Esophagus muscularis mucosa (tissue), 3 donors: ENCODE measurements at regions not wholly inside any gene's neighbourhood (a gene's known extent, or its start where the extent isn't known, plus 50 kb on each side); places are given as distances from the start of the nearest gene placed in this dataset.

Source experiments
- CTCF ChIP-seq, 3 experiments: fragments of 200-600 bp in 2 of 3; fragments of 450-650 bp in 1 of 3; sonication (generic) in 2 of 3; IDR thresholded peaks; one replicate each; pipeline ENCODE4 v1.5.1; 2017 to 2019; ENCODE audit warnings: antibody characterized with exemption in 3 of 3, mild to moderate bottlenecking in 2 of 3, moderate library complexity in 1 of 3
- POLR2A ChIP-seq: fragments of 450-650 bp; IDR thresholded peaks from one replicate; pipeline ENCODE4 v1.6.1; 2017; ENCODE audit warnings: antibody characterized with exemption, moderate library complexity, mild to moderate bottlenecking, low read depth
- POLR2AphosphoS5 ChIP-seq, 2 donors: sonication (generic); formaldehyde crosslinking; IDR thresholded peaks; one replicate each; pipeline ENCODE4 v1.6.1; 2017; ENCODE audit warnings: antibody characterized with exemption in 2 of 2

GRCh38 chr19:29042450-29042849 lies 170.5 kb downstream of the UQCRFS1 start:
- TF ChIP-seq CTCF (IDR thresholded peaks at IDR 0.05) (no peak), POLR2A (no peak), POLR2AphosphoS5 (IDR thresholded peaks at IDR 0.05) (no peak)
